ENCODE measurements at regions not wholly inside any gene's neighbourhood (a gene's known extent, or its start where the extent isn't known, plus 50 kb on each side); places are given as distances from the start of the nearest gene placed in this dataset.

DNA sequence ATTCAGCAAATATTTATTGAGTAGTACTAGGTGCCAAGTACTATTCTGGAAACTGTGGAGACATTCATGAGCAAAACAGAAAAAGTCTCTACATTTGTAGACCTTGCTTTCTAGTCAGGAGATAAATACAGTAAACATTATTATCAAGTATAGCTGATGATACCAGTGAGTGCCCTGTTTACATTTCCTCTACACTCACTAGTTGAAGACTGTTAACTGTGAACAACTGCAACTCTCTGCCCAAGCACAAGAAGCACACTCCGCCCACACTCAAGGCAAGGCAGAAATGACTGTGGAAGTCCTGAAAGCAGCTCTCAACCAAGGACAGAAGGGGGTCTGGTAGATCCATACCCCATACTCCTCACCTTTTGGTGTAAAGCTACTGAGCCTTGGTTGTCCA lies 837.0 kb downstream of the DIAPH3 start:
- no peak overlapping the region for H3K27ac Mint-ChIP-seq
- H3K27me3 Mint-ChIP-seq (ENCODE audit: low read depth in 3 of 3) = peaks cover 0 to 3% (median 3%) of the 10 kb centered on the region in 3 donors
- DNase-seq = no peak
- H3K9me3 Mint-ChIP-seq = peaks cover 0 to 9% (median 4%) of the 10 kb centered on the region in 6 donors
- H3K4me3 Mint-ChIP-seq = no peak overlapping the region
- no peaks in the 10 kb centered on the region for H3K36me3 Mint-ChIP-seq
- H3K4me1 Mint-ChIP-seq = no peaks in the 10 kb centered on the region

DNA sequence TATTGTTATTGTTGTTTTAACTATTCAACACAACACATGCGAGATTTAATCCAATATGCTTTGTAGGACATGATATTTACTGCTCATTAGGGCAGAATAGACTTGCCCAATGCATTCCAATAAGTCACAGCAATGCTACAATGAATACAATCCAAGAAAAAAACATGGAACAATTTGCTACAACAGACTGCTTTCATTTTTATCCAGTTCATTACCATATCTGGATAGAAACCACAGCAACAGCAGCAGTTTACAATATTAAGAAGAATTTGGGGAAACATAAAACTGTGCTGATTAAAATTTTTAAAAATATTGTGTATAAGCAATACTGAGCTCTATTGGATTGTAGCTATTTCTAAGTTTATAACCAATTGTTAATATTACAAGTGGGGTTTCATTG lies 833.0 kb downstream of the DIAPH3 start:
- H3K27ac Mint-ChIP-seq = no peak overlapping the region
- no peaks in the 10 kb centered on the region for H3K4me1 Mint-ChIP-seq
- H3K27me3 Mint-ChIP-seq (ENCODE audit: low read depth in 3 of 3) = peaks cover 2 to 5% (median 3%) of the 10 kb centered on the region in 3 donors
- no peaks in the 10 kb centered on the region for H3K36me3 Mint-ChIP-seq
- DNase-seq = no peak
- peaks cover 0 to 9% (median 5%) of the 10 kb centered on the region in 6 donors for H3K9me3 Mint-ChIP-seq
- H3K4me3 Mint-ChIP-seq = no peak overlapping the region

DNA sequence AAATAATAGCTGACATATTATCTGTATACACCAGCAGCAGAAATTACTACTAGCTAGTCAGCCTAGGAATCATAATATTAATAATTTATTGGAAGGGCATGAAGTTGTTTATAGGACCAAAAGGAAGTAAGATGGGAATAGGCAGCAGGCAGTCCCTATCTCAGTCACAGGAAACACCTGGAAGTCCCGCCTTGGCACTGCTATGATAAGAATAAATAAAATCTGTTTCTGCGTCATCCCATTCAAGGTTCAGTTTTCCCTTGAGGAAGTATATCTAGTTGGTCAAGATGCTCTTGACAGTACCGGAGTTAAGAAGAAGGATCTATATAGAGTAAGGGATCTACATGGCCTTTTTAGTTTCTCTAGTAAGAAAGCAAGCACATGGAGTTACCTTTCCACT lies 830.8 kb downstream of the DIAPH3 start:
- Mint-ChIP-seq H3K9me3 (peaks cover 0 to 4% (median 0%) of the 10 kb centered on the region in 6 donors), H3K27ac (no peak overlapping the region), H3K4me1 (no peaks in the 10 kb centered on the region), H3K27me3 (ENCODE audit: low read depth in 3 of 3) (peaks cover 2 to 5% (median 4%) of the 10 kb centered on the region in 3 donors), H3K36me3 (no peaks in the 10 kb centered on the region), H3K4me3 (no peak overlapping the region)
- DNase-seq = no peak

DNA sequence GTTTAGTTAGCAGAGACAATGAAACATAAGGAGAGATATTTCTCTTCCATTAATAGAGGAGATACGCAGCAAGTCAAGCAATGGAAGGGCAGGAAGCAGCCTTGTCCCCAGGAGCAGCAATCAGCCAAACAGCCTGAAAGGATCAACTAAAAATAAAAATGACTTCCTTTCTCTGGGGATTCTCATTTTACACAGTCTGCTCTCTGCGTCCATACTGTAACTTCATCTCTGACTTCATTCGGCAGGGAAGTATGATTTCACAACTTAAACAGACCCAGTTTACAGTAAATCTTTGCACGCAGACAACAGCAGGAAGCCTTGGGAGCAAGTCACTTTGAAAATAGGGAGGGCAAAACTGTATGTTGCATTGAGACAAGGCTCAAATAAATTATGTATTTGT lies 826.7 kb downstream of the DIAPH3 start:
- H3K27ac Mint-ChIP-seq = no peak overlapping the region
- H3K27me3 Mint-ChIP-seq (ENCODE audit: low read depth in 3 of 3) = peaks cover 1 to 5% (median 3%) of the 10 kb centered on the region in 3 donors
- no peaks in the 10 kb centered on the region for H3K4me1 Mint-ChIP-seq
- H3K9me3 Mint-ChIP-seq = peaks cover 0 to 4% (median 1%) of the 10 kb centered on the region in 6 donors
- DNase-seq = no peak
- H3K4me3 Mint-ChIP-seq = no peak overlapping the region
- no peaks in the 10 kb centered on the region for H3K36me3 Mint-ChIP-seq

DNA sequence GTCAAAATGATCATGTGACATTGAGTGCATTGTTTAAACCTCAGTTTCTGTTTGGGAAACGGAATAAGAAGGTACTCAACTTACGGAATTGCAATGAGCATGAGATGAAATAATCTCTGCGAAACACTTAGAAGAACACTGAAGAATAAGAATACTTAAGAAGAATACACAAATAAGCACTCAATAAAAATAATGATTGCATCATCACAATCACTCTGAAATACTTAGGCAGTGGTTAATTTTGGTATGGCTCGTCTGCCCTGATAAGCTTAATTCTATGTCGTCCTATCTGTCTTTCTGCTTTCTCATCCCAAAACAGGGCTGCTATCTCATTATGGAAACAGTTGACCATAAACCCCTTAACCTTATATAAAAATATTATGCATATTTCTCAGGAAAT lies 823.6 kb downstream of the DIAPH3 start:
- DNase-seq = no peak

DNA sequence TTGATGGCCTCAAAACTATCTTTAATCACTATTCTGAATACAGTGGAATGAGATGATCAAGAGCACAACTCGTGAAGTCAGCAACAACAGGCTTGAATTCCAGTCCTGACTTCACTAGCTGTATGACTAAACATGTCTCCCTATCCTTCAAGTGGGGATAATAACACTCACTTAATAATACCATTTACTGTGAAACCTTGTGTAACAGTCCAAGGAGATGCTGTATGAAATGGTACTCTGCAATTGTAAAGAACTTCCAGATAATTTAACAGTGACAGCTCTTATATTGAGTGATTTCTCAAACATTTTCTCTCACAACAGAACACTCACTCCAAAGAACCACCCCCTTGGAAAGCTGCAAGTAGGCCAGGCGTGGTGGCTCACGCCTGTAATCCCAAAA lies 823.1 kb downstream of the DIAPH3 start:
- Mint-ChIP-seq H3K9me3 (peaks cover 0 to 8% (median 0%) of the 10 kb centered on the region in 6 donors), H3K27me3 (ENCODE audit: low read depth in 3 of 3) (peaks cover 0 to 7% (median 5%) of the 10 kb centered on the region in 3 donors), H3K4me3 (no peak overlapping the region), H3K36me3 (no peaks in the 10 kb centered on the region), H3K4me1 (no peaks in the 10 kb centered on the region), H3K27ac (no peak overlapping the region)
- no peak for DNase-seq

More for the DNA sequence above, 823.6 kb downstream of the DIAPH3 start:
- Mint-ChIP-seq H3K9me3 (peaks cover 0 to 8% (median 0%) of the 10 kb centered on the region in 6 donors), H3K27ac (no peak overlapping the region), H3K36me3 (no peaks in the 10 kb centered on the region), H3K27me3 (ENCODE audit: low read depth in 3 of 3) (peaks cover 0 to 5% (median 5%) of the 10 kb centered on the region in 3 donors), H3K4me1 (no peaks in the 10 kb centered on the region), H3K4me3 (no peak overlapping the region)

DNA sequence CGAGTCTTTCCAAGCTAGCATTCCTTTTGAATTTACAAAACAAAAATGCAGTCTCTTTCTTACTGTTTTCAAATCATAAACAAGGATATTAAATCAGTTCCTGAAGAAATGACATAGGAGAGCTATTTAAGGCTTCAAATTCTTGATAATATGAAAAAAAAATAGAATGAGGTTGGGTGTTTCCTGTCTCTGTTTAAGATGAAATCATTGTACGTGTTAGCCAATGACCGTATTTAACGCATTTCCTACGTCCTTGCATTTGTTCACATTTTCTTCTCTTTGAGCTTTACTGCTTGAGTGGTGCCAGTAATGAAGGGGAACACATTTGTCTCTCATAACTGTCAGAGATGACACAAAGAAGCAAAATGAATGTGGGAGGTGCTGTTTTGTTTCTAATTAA lies 821.3 kb downstream of the DIAPH3 start:
- Mint-ChIP-seq H3K9me3 (peaks cover 0 to 8% (median 0%) of the 10 kb centered on the region in 6 donors), H3K4me1 (no peaks in the 10 kb centered on the region), H3K36me3 (no peaks in the 10 kb centered on the region), H3K4me3 (no peak overlapping the region), H3K27ac (no peak overlapping the region), H3K27me3 (ENCODE audit: low read depth in 3 of 3) (peaks cover 0 to 5% (median 2%) of the 10 kb centered on the region in 3 donors)
- DNase-seq = no peak

GRCh38 chr13:59343132-59343531 lies 820.6 kb downstream of the DIAPH3 start:
- H3K4me3 Mint-ChIP-seq = no peak overlapping the region
- H3K27ac Mint-ChIP-seq = no peak overlapping the region
- H3K36me3 Mint-ChIP-seq = no peaks in the 10 kb centered on the region
- H3K9me3 Mint-ChIP-seq = peaks cover 0 to 8% (median 0%) of the 10 kb centered on the region in 6 donors
- H3K27me3 Mint-ChIP-seq (ENCODE audit: low read depth in 3 of 3) = peaks cover 0 to 5% (median 2%) of the 10 kb centered on the region in 3 donors
- DNase-seq = no peak
- no peaks in the 10 kb centered on the region for H3K4me1 Mint-ChIP-seq

DNA sequence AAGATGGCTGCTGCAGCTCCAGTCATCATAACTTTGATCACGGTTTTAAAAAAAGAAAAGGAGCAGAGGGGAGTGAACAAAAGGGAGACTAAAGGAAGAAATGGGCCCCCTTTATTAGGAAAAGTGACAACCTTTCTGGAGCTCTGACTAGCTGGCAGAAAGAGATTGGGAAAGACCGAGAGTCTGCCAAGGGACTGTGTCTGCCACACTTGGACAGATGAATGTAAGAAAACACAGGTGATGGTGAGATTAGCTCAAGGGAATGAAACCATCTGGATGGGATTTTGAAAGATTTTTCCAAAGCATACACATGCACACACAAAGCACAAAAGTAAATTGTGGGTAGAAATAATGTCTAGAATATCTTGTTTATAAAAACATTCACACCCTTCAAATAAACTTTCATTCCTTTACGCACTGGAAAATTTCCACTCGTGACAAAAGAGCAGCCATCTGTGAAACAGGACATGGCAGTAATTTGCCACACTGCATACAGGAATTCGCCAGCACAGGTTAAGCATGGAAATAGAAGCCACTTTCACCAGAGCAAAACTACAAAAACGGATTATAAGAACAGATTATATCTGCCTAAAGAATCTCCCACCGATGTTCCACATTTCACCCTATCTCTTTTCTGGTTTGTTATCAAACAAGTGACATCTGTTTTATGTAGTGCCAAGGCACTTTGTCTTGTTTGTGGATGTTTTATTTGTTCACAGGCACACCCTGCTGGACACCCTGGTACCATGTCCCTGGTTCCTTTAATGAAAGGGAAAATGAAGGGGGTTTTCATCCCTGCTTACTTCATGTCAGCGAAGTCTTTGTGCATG lies 819.5 kb downstream of the DIAPH3 start:
- Mint-ChIP-seq H3K4me3 (no peak overlapping the region), H3K27ac (no peak overlapping the region), H3K9me3 (peaks cover 0 to 4% (median under 1%) of the 10 kb centered on the region in 6 donors), H3K36me3 (no peaks in the 10 kb centered on the region), H3K27me3 (ENCODE audit: low read depth in 3 of 3) (peaks cover 0 to 5% (median 2%) of the 10 kb centered on the region in 3 donors), H3K4me1 (no peaks in the 10 kb centered on the region)
- no peak for DNase-seq

GRCh38 chr13:59345311-59345710 lies 818.4 kb downstream of the DIAPH3 start:
- no peak for DNase-seq
- Mint-ChIP-seq H3K27me3 (ENCODE audit: low read depth in 3 of 3) (peaks cover 0 to 5% (median 2%) of the 10 kb centered on the region in 3 donors), H3K36me3 (no peaks in the 10 kb centered on the region), H3K4me3 (no peak overlapping the region), H3K9me3 (peaks cover 0 to 6% (median 3%) of the 10 kb centered on the region in 6 donors), H3K4me1 (no peaks in the 10 kb centered on the region), H3K27ac (no peak overlapping the region)

DNA sequence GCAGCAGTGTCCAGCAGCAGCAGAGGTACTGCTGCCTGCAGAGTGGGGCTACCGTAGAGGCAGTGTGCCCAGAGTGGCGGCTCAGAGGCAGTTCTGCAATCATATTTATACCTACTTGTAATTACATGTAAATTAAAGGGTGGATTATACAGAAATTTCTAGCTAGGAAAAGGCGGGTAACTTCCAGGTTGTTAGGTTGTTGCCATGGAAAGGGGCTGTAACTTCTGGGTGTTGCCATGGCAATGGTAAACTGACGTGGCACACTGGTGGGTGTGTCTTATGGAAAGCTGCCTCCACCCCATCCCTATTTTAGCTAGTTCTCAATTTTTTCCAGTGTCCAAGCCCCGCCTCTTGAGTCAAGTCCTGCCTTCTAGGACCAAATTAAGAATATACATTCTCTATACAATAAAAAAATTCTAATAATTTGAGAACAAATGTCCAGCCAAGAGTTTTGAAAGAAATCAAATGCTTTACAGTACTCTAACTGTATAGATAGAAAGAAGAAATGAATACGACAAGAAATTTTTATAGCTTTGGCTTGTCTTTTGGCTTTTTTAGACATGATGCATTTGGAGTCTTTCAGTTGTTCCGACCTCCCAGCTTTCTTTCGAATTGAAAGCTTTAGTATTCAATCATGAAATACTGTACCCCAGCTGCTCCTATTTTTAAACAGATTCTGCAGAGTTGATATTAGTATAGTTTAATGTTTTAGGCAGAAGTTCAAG lies 816.6 kb downstream of the DIAPH3 start:
- no peak for DNase-seq
- peaks cover 0 to 6% (median 2%) of the 10 kb centered on the region in 6 donors for H3K9me3 Mint-ChIP-seq
- no peak overlapping the region for H3K4me3 Mint-ChIP-seq
- H3K27ac Mint-ChIP-seq = no peak overlapping the region
- no peaks in the 10 kb centered on the region for H3K36me3 Mint-ChIP-seq
- H3K4me1 Mint-ChIP-seq = no peaks in the 10 kb centered on the region
- peaks cover 2 to 5% (median 3%) of the 10 kb centered on the region in 3 donors for H3K27me3 Mint-ChIP-seq (ENCODE audit: low read depth in 3 of 3)

DNA sequence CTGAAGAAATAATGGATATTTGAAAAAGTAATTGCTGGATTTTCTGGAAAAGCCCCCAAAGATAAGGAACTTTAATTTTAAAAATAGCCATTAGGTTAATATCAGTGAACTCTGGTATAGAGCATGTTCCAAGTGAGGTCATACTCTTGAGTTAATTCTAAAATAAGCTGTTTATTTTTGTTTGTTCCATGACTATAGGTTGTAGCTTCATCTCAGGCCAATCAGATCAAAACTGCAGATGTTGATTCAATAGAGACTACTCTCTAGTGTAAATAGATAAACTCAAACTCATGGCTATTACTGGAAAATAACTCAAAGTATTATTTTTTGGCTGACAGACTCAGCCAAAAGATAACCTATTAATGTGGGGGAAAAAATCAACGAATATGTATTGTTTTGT lies 815.1 kb downstream of the DIAPH3 start:
- no peak for DNase-seq
- Mint-ChIP-seq H3K4me1 (no peaks in the 10 kb centered on the region), H3K36me3 (no peaks in the 10 kb centered on the region), H3K9me3 (peaks cover 0 to 7% (median 0%) of the 10 kb centered on the region in 6 donors), H3K4me3 (no peak overlapping the region), H3K27ac (no peak overlapping the region), H3K27me3 (ENCODE audit: low read depth in 3 of 3) (peaks cover 3 to 5% (median 3%) of the 10 kb centered on the region in 3 donors)

DNA sequence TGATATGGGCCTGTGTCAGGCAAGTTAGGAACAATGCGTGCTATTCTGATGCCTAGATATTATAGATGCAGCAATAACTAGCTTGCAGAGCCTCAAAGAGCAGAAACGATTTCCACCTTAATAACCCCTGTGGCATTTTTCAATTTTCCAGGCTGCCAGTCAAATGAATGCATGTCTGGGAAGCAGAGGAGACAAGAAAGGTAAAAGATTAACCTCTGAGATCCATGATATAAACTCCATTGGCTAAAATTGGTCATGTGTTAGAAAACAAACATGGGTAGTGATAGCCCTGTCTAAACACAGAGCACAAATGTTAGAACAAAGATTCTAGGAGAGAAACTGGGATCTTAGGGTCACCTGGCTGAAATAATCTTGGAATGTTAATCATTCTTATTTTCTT lies 811.1 kb downstream of the DIAPH3 start:
- Mint-ChIP-seq H3K27ac (no peak overlapping the region), H3K4me1 (no peaks in the 10 kb centered on the region), H3K9me3 (peaks cover 0 to 12% (median 0%) of the 10 kb centered on the region in 6 donors), H3K27me3 (ENCODE audit: low read depth in 3 of 3) (peaks cover 0 to 4% (median 2%) of the 10 kb centered on the region in 3 donors), H3K4me3 (no peak overlapping the region), H3K36me3 (no peaks in the 10 kb centered on the region)
- no peak for DNase-seq

All from immature natural killer cell (primary cell).